AG04450 (cell line): ENCODE measurements at regions not wholly inside any gene's neighbourhood (a gene's known extent, or its start where the extent isn't known, plus 50 kb on each side); places are given as distances from the start of the nearest gene placed in this dataset.

Experiments used
- CTCF ChIA-PET: fragments of 300-600, 350-600 bp; formaldehyde crosslinking; extraction: SDS; loops from one replicate; lab custom pipeline; 2022; ENCODE audit warnings: antibody characterized with exemption, inconsistent platforms; lab: Charles Lee
- POLR2A ChIA-PET: fragments of 350-600 bp; formaldehyde crosslinking; extraction: SDS; loops from one replicate; lab custom pipeline; 2021; ENCODE audit warnings: antibody characterized with exemption, inconsistent platforms; lab: Yijun Ruan, JAX
- DNase-seq: peaks from one replicate; pipeline ENCODE4 v3.0.0-alpha.2; 2011; ENCODE audit warnings: low read depth, low spot score
- H3K27ac ChIP-seq: one replicate; pipeline ENCODE4 v1.5.1; 2012; ENCODE audit warnings: low read depth, low read length, control low read depth
- H3K27me3 ChIP-seq: one replicate; pipeline ENCODE4 v1.6.0; 2012; ENCODE audit warnings: low read length; ENCODE audit not compliant: control insufficient read depth, insufficient read depth
- H3K4me3 ChIP-seq: 2 replicates; pipeline ENCODE4 v1.5.1; 2011; ENCODE audit warnings: mild to moderate bottlenecking, low read depth, low read length, control low read depth
- H3K9me3 ChIP-seq: 2 replicates; pipeline ENCODE4 v1.5.1; 2012; ENCODE audit warnings: low read length; ENCODE audit not compliant: control insufficient read depth, insufficient read depth
- CTCF ChIP-seq: IDR thresholded peaks from 2 replicates; pipeline ENCODE4 v1.5.1; 2011; ENCODE audit warnings: low read depth, low read length, control low read depth, inconsistent platforms

GRCh38 chr4:71081192-71081591 is 87.7 kb downstream of the DCK start:
- POLR2A ChIA-PET = no interaction called here
- no peak for DNase-seq
- TF ChIP-seq CTCF = no peak
- Histone ChIP-seq H3K9me3 (no peaks in the 10 kb centered on the region), H3K27me3 (no peaks in the 10 kb centered on the region), H3K4me3 (no peak overlapping the region), H3K27ac (no peak overlapping the region)
- CTCF ChIA-PET = interaction anchor here (0.6 kb wide), 1 partner anchor 71 kb away, joined by 8 read pairs; no protein-coding TSS in a partner anchor

- H3K27ac ChIP-seq = no peak overlapping the region
- TF ChIP-seq CTCF = no peak
- H3K27me3 ChIP-seq = no peaks in the 10 kb centered on the region
- no peak overlapping the region for H3K4me3 ChIP-seq
- ChIA-PET POLR2A (interaction anchor here (0.6 kb wide), 1 partner anchor 29 kb away, joined by 5 read pairs; no protein-coding TSS in a partner anchor), CTCF (no interaction called here)
- DNase-seq = no peak
- H3K9me3 ChIP-seq = no peaks in the 10 kb centered on the region
Observed at GRCh38 chr4:71093745-71094144, 100.3 kb downstream of the DCK start.

- Histone ChIP-seq H3K27me3 (no peaks in the 10 kb centered on the region), H3K27ac (no peak overlapping the region), H3K9me3 (no peaks in the 10 kb centered on the region), H3K4me3 (no peak overlapping the region)
- no peak for TF ChIP-seq CTCF
- ChIA-PET CTCF (no interaction called here), POLR2A (interaction anchor here (0.6 kb wide), 1 partner anchor 28 kb away, joined by 5 read pairs; no protein-coding TSS in a partner anchor)
- DNase-seq = no peak
Observed at GRCh38 chr4:71094201-71094600, 100.8 kb downstream of the DCK start.

GRCh38 chr4:71095141-71095540 is 101.7 kb downstream of the DCK start:
- TF ChIP-seq CTCF = no peak
- ChIA-PET POLR2A (no interaction called here), CTCF (no interaction called here)
- no peaks in the 10 kb centered on the region for H3K27me3 ChIP-seq
- no peak overlapping the region for H3K27ac ChIP-seq
- H3K9me3 ChIP-seq = no peaks in the 10 kb centered on the region
- DNase-seq = no peak
- no peak overlapping the region for H3K4me3 ChIP-seq

- Histone ChIP-seq H3K4me3 (no peak overlapping the region), H3K27me3 (no peaks in the 10 kb centered on the region), H3K27ac (no peak overlapping the region), H3K9me3 (no peaks in the 10 kb centered on the region)
- ChIA-PET CTCF (no interaction called here), POLR2A (no interaction called here)
- no peak for TF ChIP-seq CTCF
- no peak for DNase-seq
Observed at GRCh38 chr4:71095545-71095944, 102.1 kb downstream of the DCK start.
